Stimulated activated CD4-positive, alpha-beta T cell treated with anti-CD3 and anti-CD28 coated beads, Interleukin-1b, Interleukin-23, amount 100 ng/mL, for 48 hours (primary cell): ENCODE measurements at regions not wholly inside any gene's neighbourhood (a gene's known extent, or its start where the extent isn't known, plus 50 kb on each side); places are given as distances from the start of the nearest gene placed in this dataset.

Experiments used
- DNase-seq: peaks from one replicate; pipeline ENCODE4 v3.0.0-alpha.2; 2020

DNA sequence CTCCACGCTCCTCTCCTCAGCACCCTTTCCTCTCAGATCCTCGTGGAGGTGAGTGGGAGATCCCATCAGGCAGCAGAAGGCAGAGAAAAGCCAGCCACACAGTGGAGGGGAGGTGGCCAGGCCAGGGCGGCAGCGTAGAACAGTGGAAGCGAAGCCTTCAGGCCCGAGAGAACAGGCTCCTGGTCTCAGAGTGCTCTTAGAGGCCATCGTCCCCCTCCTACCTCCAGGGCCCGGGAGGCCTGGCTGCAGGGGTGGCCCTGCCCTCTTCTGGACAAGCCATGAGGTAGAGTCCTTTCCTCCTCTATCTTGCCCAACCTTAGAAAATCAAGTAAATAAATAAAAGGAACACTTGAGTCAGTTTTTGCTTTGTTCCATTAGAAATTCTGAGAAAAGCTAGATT is 202.0 kb downstream of the KATNAL1 start:
- DNase-seq = no peak

DNA sequence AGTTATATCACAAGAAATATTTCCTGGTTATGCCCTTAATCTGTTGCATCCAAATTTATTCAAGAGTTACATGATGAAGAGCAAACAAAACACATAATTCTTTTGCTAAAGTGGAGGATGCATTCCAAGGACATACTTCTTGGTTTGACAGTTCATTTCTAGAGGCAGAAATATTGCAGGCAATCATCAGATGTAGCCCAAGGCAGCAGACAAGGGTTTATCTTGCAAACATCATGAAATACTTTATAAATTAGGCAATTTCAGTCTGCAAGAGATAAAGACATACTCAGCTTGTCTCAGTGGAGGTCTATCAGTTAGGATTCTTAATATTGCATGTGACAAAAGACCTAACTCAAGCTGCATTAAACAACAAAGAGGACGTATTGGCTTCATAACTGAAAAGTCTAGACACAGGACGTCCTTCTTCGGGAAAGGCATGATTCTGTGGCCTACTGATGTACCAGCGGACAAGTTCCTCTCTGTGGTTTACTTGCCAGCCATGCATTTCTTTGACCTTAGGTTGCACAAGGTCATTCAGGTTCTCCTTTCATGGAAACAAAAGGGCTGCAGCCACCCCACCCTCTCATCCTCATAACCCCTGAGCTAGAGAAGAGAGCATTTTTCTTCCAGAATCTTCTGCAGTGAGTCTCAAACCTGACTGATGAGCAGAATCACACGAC is 204.1 kb downstream of the KATNAL1 start:
- DNase-seq = no peak

DNA sequence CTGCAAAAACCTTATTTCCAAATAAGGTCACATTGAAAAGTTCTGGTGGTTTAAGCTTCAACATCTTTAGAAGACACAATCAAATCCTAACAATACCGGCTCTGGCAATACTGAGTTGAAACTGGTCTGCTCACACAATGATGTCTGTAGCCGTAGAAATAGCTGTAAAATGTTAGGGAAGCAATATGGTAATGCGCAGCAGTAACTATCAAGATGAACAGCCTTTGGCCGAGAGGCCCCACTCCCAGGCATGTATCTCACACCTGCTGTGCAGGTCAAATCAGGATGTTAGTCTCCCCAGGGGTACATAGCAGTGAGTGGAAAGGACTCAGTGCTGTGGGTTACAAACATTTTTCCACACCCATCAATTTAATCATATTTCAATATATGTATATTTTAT is 207.1 kb downstream of the KATNAL1 start:
- no peak for DNase-seq

DNA sequence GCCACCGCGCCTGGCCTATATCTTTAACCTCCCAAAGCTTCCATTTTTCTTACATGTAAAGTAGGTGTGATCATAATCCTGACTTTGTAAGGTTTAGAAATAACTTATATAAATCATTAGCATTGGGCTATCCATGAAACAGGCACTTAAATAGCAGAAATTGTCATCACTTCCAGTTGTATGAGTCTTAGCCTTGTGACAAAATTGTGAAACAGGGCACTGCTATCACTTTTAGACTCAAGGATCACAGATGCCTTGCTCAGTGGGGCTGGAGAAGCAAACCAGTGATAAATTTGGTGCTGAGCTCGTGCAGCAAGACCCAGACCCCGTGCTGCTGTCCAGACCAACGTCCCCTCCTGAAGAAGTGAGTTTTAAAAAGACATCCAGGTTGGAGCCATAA is 209.7 kb downstream of the KATNAL1 start:
- no peak for DNase-seq

DNA sequence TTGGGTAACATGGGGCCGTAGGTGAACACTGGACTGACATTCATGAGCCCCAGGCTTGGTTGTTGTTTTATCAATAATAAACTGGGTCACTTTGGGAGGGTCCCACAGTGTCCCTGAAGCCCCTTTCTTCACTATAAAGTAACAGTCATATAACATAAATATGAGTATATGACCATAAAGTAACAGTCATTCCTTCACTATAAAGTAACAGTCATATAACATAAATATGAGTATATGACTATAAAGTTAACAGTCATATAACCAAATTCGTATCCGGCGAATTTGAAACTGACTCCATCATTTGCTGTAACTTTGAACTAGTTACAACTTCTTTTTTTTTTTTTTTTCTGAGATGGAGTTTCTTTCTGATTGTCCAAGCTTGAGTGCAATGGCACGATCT is 210.3 kb downstream of the KATNAL1 start:
- DNase-seq = no peak

DNA sequence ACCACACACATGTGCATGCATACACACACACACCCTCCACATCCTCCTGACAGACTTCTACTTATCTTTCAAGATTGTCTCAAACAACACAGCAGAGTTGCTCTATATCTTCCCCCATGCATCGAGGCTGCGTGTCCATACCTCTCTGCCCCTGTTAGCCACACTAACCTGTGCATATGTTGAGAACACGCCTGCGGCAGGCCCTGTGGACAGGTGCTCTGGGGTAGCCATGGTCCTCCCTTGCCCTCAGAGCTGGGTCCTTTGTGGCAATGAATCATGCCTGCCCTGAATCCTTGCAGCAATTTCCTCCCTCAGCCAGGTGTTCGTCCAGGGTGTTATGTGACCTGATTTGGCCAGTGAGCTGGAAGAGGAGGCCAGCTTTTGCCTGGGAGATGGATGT is 213.3 kb downstream of the KATNAL1 start:
- DNase-seq = no peak

DNA sequence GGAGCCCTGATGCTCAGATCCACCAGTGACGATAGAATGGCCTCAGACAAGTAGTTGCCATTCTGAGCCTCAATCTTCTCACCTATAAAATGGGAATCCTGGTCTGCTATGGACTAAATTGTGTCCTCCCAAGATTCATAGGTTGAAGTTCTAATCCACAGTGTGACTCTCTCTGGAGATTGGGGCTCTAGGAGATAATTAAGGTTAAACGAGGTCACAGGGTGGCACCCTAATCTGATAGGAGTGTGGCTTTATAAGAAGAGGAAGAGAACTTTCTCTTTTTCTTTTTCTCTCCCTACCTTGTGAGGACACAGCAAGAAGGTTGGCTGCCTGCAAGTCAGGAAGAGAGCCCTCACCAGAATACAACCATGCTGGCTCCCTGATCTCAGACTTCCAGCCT is 214.1 kb downstream of the KATNAL1 start:
- no peak for DNase-seq

DNA sequence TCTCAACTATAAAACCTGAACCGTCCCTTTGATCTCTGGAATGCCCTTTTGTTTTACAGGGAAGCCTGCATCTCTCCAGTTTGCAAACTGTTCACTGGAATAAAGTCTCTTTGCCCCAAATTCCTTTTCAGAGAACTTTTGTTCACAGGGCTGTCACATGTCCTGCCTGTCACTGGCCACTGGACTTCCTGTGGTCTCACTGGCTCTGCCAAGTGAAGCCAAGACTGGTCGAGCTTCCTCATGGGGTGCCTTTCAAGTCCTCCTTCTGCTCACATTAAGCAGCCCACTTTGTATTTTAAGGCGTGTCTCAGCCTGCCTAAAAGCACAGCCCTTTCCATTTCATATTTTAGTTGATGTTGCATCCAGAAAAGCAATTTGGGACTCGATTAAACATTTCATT is 215.7 kb downstream of the KATNAL1 start:
- DNase-seq = no peak

DNA sequence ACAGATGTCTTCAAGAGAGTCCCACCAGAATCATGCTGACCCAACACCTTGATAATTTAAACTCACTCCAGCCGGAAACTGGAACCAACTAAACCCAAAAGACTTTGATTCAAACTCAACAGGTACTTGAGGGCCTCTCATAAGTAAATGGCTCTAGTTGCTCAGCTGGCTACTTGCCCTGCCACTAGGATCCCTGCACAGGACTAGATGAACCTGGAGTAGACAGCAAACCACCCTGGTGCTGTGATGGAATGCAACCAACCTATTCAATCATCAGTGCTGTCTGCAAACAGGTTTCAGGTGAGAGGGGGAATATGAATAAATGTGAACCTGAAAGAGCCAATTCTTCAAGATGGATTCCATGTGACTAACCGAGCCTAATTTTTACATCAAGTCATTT is 216.3 kb downstream of the KATNAL1 start:
- no peak for DNase-seq

DNA sequence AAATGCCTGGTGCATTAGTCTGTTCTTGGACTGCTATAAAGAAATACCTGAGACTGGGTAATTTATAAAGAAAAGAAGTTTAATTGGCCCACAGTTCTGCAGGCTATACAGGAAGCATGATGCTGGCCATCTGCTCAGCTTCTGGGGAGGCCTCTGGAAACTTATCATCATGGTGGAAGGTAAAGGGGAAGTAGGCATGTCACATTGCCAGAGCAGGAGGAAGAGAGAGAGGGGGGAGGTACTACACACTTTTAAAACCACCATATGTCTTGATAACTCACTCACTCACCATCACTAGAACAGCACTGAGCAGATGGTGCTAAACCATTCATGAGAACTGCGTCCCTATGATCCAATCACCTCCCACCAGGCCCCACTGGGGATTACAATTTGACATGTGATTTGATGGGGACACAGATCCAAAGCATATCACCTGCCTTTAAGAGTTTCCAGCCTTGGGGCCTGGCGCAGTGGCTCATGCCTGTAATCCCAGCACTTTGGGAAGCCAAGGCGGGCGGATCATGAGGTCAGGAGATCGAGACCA is 219.0 kb downstream of the KATNAL1 start:
- DNase-seq = no peak

DNA sequence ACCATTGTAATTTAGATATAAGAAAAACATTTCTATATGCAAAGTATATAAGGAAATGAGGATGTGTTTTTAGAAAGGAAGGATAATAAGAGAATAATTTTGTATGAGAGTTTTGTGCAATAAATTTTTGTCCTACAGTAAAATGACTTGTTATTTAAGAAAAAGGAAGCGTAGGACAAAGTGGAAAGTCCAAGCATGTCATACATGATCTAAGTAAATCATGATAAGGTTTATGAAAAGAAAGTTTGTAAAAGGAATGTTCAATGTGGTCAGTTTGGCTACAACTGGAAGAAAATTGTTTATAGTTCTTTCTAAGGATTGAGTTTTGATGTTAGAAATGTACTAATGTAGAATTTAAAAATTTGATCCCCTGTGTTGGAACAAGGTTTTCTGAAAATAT is 222.3 kb downstream of the KATNAL1 start:
- no peak for DNase-seq

DNA sequence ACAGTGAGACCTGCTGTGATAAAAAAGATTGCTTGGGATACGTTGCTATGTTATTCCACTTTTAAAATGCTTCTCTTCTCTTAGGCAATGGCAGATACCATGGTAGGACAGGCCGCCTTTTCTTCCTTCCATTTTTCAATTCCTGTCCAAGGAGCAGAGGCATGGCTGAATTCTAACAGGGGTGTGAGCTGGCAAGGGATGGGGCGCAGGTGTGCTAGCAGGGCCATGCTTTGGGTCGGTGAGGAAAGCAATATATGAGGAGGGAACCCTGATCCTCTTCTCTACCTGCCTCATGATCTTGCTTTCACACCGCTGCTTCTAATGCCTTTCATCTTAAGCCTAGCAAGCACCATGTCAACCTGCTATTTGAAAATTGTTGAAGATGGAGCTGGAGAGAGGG is 225.0 kb downstream of the KATNAL1 start:
- no peak for DNase-seq

DNA sequence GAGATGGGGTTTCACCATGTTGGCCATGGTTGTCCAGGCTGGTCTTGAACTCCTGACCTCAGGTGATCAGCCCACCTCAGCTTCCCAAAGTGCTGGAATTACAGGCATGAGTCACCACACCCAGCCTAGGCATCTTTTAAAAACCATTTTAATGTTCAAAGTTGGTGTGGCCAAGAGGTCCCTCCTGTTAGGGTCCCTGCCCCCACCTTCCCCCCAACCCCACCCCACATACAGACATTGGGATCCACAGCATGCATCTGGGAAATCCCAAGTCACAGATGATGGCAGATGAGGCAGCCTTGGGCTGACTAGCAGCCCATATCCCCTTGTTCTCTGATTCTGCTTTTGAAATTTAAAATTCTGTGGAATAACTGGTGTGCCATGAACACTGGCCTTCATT is 226.0 kb downstream of the KATNAL1 start:
- no peak for DNase-seq

DNA sequence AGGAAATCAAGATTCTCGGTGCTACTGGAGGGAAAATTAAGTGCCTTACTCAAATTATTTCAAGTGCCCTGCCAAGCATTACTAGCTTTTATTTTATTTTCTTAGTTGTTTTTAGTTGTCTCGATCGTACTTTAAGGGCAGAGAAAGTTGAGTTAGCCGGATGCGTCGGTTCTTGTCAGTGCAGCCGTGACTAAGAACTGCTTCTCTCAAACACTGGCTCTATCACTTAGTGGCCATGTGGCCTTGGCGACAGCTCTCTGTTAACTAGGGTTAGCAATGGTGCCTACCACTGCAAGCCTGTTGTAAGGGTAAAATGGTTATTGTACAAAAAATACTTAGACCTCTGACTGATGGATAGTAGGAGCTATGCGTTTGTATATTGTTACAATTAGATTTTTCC is 227.8 kb downstream of the KATNAL1 start:
- DNase-seq = no peak

DNA sequence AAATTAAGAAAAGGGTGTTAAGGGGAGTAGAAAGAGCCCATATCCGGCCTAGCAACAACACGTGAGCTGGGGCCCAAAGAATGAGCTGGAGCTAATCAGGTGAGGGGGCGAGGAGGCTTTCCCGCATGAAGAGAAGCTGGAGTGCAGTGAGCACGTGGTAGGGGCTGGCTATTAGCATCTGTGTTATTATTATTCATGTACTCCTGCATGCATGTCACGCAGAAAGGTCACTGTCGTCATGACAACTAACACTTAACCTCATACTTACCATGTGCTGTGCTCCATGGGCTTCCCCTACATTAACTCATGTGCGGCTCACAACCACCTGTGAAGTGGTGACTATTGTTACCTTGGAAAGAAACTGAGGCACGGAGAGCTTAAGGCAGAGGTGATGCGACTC is 227.6 kb upstream of the UBL3 start:
- DNase-seq = no peak

DNA sequence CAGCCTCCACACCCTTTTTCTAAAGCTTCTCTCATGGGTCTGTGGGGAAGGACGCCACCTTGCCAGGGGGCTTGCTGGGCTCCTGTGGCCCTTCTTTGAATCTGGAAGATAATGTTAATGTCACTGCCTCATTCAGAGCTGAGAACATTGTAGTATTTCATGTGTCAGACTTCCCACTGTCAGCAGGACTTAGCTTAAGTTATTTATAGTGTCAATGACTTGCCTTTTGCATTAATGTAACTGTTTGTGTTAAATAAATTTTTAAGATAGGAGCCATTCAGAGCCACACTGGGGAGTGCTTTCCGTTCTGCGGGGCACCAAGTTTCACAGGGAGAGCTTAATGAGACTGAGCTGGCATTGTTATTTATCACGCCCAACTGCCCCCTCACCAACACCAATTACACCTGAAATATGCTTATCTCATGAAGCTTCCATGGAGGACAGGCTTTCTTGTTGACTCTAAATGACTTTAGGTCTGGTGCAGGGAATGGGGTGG is 226.9 kb upstream of the UBL3 start:
- DNase-seq = no peak

DNA sequence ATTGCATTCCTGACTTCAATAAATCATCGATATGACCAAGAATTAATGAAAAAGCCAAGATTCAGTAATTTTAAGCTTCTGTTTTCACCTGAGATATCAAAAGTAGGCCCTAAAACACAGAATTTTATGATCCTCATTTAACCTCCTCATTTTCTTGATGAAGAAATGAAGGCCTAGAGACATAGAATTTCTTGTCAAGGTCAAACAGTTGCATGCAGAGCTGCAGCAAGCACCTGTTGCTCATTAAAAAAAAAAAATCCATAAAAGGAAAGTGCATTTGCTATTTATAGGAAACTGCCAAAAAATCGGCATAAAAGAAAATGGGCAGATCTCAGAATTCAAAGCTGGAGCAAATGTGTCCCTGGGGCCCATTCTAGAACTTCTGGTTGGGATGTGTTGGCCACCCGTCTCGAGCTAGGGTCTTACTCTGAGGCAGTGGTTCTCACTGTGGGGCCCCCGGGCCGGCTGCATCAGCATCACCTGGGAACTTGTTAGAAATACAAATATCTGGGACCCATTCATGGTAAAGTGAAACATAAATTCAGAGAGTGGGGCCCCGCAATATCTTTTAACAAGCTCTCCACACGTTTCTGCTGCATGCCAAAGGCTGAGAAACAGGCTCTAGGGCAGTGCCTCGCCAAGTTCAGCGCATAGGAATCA is 224.7 kb upstream of the UBL3 start:
- DNase-seq = no peak

DNA sequence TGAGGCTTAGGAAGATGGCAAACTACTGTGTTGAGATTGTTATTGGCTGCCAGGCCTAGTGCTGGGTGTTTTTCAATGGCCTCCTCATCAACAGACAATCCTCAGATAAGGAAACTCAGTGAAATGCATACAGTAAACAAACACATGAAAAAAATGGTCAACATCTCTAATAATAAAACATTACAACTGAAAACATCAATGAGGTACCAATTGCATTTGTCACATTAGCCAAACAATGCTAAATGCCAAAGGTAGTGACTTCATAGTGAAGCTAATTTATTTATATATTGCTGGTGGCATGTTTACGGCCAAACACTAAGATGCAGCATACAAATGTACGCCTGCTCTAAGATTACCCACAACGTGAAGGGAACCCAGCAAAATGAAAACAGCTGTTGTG is 224.0 kb upstream of the UBL3 start:
- no peak for DNase-seq

DNA sequence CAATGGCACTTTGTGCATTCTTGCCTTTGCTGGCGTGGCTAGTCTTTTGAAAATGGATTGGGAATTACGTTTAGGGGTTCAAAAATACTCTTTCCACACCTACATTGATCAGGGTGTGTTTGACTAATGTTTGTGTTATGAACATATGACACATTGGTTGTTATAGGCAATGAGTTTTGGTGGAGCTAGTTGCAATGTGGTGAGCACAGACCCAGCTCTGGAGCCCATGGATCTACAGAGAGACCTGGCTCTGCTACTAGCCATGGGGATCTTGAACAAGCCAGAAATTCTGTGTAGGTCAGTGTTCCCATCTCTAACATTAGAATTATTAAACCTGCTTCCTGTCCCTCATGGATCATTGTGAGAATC is 222.4 kb upstream of the UBL3 start:
- DNase-seq = no peak

DNA sequence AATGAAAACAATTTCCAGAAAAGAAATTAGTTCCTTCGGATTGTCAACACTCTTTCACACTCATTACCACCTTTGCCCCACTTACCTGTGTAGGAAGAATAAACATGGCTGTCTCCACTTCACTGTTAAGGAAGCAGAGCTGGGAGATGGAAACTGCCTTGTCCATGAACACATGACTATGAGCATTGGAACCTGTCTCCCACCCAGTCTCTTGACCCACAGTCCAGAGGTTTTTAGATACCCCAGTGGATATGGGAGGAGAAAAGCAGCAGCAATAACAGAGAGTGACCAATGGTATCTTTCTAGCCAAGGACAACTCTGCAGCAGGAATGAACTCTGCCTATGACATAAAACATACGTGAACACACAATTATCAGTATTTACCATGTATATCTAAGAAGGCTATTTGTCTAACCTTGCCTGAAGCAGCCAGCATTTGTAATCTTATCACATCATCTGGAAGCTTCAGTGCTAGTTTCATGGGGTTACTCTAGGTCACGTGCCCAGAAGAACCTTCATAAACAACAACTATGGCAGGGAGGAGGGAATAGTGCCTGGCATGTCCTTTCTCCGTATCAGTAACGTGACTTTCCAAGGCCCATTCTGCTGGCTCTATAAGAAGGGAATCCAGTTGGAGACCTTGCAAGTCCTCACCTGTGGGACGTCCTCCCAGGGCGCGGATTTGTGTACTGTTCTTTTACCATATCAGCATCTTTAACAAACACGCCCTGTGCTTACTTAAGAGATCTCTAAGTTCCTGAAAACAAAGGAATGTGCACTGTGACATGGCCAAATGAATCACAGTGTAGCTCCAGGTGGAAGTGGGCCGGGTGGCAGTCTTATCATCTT is 221.8 kb upstream of the UBL3 start:
- no peak for DNase-seq

DNA sequence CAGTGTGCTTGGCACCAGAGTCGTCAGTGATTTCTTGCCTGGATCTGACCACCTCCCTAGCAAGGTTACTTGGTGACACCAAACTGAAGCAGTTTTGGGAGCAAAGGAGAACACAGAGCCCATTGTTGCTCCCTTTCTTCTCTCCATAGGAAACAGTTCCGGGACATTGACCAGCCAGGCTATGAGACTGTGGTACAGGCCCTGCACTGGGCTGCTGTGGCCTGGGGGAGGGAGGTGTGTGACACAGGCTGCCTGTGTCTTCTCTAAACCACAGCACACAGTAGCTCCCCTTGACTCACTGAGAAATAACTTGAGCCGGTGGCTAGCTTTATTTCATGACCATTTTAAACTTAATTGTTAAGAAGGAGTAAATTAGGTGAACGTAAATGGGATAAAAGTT is 214.8 kb upstream of the UBL3 start:
- DNase-seq = no peak

DNA sequence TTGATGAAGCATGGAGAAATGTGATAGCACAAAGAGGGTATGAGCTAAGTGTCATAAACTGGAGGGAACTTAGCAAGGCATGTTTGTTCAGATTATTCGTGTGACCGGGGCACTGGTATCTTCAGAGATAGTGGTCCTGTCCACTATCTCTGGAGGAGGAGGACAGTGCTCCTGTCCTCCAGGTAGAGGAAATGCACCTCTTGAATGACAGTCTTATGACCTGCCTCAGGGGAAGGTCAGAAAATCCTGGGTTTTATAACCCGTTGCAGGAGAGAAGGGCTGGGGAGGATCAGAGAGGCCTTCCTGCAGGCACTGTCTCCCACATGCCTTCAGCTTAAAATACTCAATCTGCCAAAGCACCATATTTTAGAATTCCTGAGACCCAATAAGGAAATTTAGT is 213.5 kb upstream of the UBL3 start:
- no peak for DNase-seq

DNA sequence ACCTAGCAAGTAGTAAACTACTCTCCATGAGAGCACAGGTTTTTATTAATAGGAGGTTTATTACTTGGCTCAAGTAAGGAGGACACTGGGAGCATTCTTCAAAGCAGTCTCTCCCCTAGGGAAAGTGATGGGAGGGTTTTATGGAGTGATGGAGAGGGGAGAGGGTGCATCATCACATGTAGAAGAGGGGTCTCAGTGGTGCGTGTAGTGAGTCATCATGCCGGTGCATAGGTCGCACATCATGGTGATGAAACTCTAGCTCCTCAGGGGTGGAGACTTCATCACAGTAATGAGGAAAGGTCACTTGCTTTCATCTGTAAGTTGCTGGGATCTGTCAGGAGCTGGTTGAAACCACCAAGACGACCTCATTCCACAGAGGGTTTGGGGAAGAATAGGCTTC is 210.8 kb upstream of the UBL3 start:
- DNase-seq = no peak

DNA sequence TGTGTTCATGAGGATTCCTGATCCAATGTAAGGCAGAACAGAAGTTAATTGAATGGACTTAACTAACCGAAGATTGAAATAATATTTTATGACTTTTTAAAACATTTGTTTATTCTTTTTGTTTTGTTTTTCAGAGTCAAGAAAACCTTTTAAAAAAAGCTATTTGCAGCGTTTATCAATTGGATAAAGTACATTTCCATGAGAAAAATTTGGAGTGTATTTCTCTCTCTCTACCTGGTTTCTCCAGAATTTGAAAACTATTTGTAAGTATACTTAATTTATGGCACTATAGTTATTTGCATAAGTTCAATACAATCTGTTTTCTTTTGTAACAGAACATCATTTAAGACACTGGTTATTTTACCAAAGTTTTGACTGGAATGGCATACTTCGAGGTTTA is 208.0 kb upstream of the UBL3 start:
- no peak for DNase-seq
